Ovary (tissue), 7 donors: ENCODE measurements at regions not wholly inside any gene's neighbourhood (a gene's known extent, or its start where the extent isn't known, plus 50 kb on each side); places are given as distances from the start of the nearest gene placed in this dataset.
"Not testable (repeated sequence)": the region's sequence is repeated elsewhere in the genome, so short reads cannot be mapped to it uniquely, and the experiment has no call there.

ENCODE experiments used
- DNase-seq, 5 donors: peaks; one replicate each; pipeline ENCODE4 v3.0.0-alpha.2; 2019 to 2020
- H3K27ac ChIP-seq, 2 donors: fragments of 200-600 bp; one replicate each; pipeline versions ENCODE4 v1.5.1 to v1.8.0; 2019 to 2022
- H3K27me3 ChIP-seq: fragments of 200-600 bp; one replicate; pipeline ENCODE4 v1.8.0; 2022
- H3K36me3 ChIP-seq: fragments of 200-600 bp; sonication (generic); one replicate; pipeline ENCODE4 v1.5.1; 2019
- H3K4me1 ChIP-seq: one replicate; pipeline ENCODE4 v1.8.1; 2013; ENCODE audit warnings: mild to moderate bottlenecking, moderate library complexity; ENCODE audit not compliant: insufficient read depth
- H3K4me3 ChIP-seq: fragments of 200-600 bp; sonication (generic); one replicate; pipeline ENCODE4 v1.5.1; 2017
- H3K9me3 ChIP-seq, 2 donors: fragments of 200-600 bp in 1 of 2; sonication (generic) in 1 of 2; one replicate each; pipeline versions ENCODE4 v1.5.1 to v1.8.1; 2013 to 2019; ENCODE audit warnings: mild to moderate bottlenecking in 1 of 2, moderate library complexity in 1 of 2
- CTCF ChIP-seq, 3 donors: fragments of 450-650 bp in 2 of 3; fragments of 200-600 bp in 1 of 3; IDR thresholded peaks; one replicate each; pipeline versions ENCODE4 v1.5.1 to v1.8.0; 2016 to 2022; ENCODE audit warnings: antibody characterized with exemption in 3 of 3, mild to moderate bottlenecking in 1 of 3
- EP300 ChIP-seq: sonication (generic); formaldehyde crosslinking; IDR thresholded peaks from one replicate; pipeline ENCODE4 v1.6.1; 2017; ENCODE audit warnings: antibody characterized with exemption
- POLR2A ChIP-seq: fragments of 450-650 bp; IDR thresholded peaks from one replicate; pipeline ENCODE4 v1.6.1; 2017; ENCODE audit warnings: antibody characterized with exemption, mild to moderate bottlenecking, moderate library complexity
- WGBS, 3 donors: extraction: QIAGEN DNeasy Blood & Tissue Kit in 1 of 3; methylation state at CpG; one replicate each; pipeline versions ENCODE4 v1.1.5 to v1.1.7; 2013 to 2017; 5-methylcytosine and 5-hydroxymethylcytosine counted together
- intact Hi-C, 4 donors: fragments of 100-400 bp; cut with DNase I; formaldehyde crosslinking; loops; one replicate each; pipeline versions ENCODE4 v1.11.0 to v1.15.1; 2022 to 2023
- donor health status: DM: no; HTN: no; CAD: no; lungs with moderate emphysema.
- donor health status: DM: no; HTN: no; CAD: no.
- donor health status: Bipolar disorder and iron deficiency.
- donor health status: DM: no; HTN: no; CAD: no.
- donor health status: DM: yes; HTN: yes; CAD: no.

- intact Hi-C loops = no loop called here
- Histone ChIP-seq H3K27me3 (no peaks in the 10 kb centered on the region), H3K4me1 (peaks cover 9% of the 10 kb centered on the region), H3K4me3 (no peak overlapping the region), H3K27ac (no peak overlapping the region), H3K9me3 (no peaks in the 10 kb centered on the region), H3K36me3 (no peaks in the 10 kb centered on the region)
- no peak for DNase-seq
- TF ChIP-seq POLR2A (no peak), EP300 (no peak), CTCF (IDR thresholded peaks at IDR 0.05) (no peak)
Observed at GRCh38 chr9:36461323-36461722, 61.3 kb upstream of the RNF38 start.

GRCh38 chr9:36458430-36458915 is 58.4 kb upstream of the RNF38 start:
- WGBS, 3 donors = 93 to 97% (median 93%) methylated on average over 17 of the region's 17 CpGs
- peaks cover 11% of the 10 kb centered on the region for H3K4me1 ChIP-seq
- intact Hi-C loops, H3K27ac ChIP-seq, H3K27me3 ChIP-seq, H3K9me3 ChIP-seq, H3K36me3 ChIP-seq, DNase-seq, H3K4me3 ChIP-seq: not testable (repeated sequence)

GRCh38 chr9:36457836-36458429 is 57.9 kb upstream of the RNF38 start:
- no peaks in the 10 kb centered on the region for H3K27me3 ChIP-seq
- no peak overlapping the region for H3K27ac ChIP-seq
- no peaks in the 10 kb centered on the region for H3K36me3 ChIP-seq
- H3K4me3 ChIP-seq = no peak overlapping the region
- no peak for TF ChIP-seq EP300
- no peak for TF ChIP-seq POLR2A
- TF ChIP-seq CTCF (IDR thresholded peaks at IDR 0.05) = no peak
- 89 to 94% (median 93%) methylated on average over 7 of the region's 7 CpGs for WGBS, 3 donors
- H3K9me3 ChIP-seq = no peaks in the 10 kb centered on the region
- DNase-seq = no peak
- intact Hi-C loops = no loop called here
- peaks cover 11% of the 10 kb centered on the region for H3K4me1 ChIP-seq

- TF ChIP-seq POLR2A = no peak
- 10 to 17% (median 14%) methylated on average over 1 of the region's 1 CpG for WGBS, 3 donors
Observed at GRCh38 chr9:36456480-36457065, 56.5 kb upstream of the RNF38 start.

GRCh38 chr9:36451949-36452348 is 51.9 kb upstream of the RNF38 start:
- H3K27me3 ChIP-seq = no peaks in the 10 kb centered on the region
- no peak overlapping the region for H3K27ac ChIP-seq
- no peak overlapping the region for H3K4me3 ChIP-seq
- no peaks in the 10 kb centered on the region for H3K9me3 ChIP-seq
- intact Hi-C loops = no loop called here
- no peak for DNase-seq
- H3K4me1 ChIP-seq = peaks cover 2% of the 10 kb centered on the region
- H3K36me3 ChIP-seq = no peaks in the 10 kb centered on the region
- 92 to 97% (median 94%) methylated on average over 3 of the region's 3 CpGs for WGBS, 3 donors
- TF ChIP-seq EP300 = no peak
- no peak for TF ChIP-seq POLR2A
- no peak for TF ChIP-seq CTCF (IDR thresholded peaks at IDR 0.05)

More at GRCh38 chr9:36456480-36457065, 56.5 kb upstream of the RNF38 start:
- Histone ChIP-seq H3K27ac (no peak overlapping the region), H3K9me3 (no peaks in the 10 kb centered on the region), H3K4me3 (no peak overlapping the region), H3K27me3 (no peaks in the 10 kb centered on the region), H3K36me3 (no peaks in the 10 kb centered on the region), H3K4me1 (peaks cover 5% of the 10 kb centered on the region)
- no peak for DNase-seq
- intact Hi-C loops = no loop called here
